ENCODE measurements at regions not wholly inside any gene's neighbourhood (a gene's known extent, or its start where the extent isn't known, plus 50 kb on each side); places are given as distances from the start of the nearest gene placed in this dataset.

DNA sequence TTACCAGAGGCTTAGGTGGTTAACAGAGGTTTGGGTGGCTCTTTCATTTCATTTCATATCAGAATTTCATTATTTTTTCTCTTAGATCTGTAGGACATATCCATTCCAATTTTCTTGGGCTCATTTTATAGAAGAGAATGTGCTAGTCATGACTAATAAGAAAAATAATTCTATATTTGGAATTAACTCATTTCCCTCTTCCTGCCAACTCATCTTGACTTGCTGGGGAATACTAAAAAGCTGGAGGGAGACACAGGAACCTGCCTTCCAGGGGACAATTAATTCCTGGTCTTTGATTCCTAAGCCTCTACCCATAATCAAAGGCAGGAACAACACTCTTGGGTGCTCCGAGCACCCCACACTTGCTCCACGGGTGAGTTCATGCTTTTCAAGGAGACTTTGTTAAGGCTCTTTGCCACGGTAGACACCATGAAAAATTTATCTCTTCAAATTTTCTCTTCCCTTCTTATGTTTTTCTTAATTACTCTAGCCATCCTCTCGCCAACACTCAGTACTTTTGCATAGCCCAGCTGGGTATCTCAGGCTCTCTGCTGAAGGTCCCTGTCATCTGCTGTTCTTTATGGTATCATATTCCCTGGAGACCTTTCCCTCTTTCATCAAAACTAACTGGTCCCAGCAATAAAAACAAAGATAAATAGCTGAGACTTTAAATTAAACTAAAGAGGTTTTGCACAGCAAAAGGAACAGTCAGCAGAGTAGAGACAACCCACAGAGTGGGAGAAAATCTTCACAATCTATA, 273.9 kb downstream of the NPR3 start:
- no peak for DNase-seq (ENCODE audit: low spot score)
- Mint-ChIP-seq H3K36me3 (ENCODE audit: low read depth) (no peaks in the 10 kb centered on the region), H3K4me1 (ENCODE audit: low read depth) (no peaks in the 10 kb centered on the region)

DNA sequence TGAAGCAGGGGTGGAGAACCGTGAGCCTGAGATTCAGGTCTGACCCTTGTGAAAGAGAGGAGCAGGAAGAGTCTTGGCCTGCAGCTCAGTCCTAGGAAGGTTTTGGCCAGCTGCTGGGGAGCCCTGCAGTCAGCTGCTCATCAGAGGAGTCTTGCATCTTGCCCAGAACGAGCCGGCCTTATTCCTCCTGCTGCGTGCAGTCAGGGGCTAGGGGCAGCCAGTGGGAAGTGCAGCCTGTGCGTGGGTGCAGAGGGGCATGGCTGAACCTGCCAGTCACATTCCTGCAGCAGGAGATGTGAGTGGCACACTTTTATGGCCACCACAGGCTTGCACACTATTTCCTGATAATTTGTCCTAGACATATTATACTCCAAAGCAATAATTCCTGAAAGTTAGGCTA, 278.7 kb downstream of the NPR3 start:
- H3K36me3 Mint-ChIP-seq (ENCODE audit: low read depth) = no peaks in the 10 kb centered on the region
- H3K9me3 Mint-ChIP-seq = peaks cover 15% of the 10 kb centered on the region
- H3K27ac Mint-ChIP-seq = no peak overlapping the region
- DNase-seq (ENCODE audit: low spot score) = no peak
- no peaks in the 10 kb centered on the region for H3K27me3 Mint-ChIP-seq (ENCODE audit: low read depth)
- H3K4me3 Mint-ChIP-seq = no peak overlapping the region
- H3K4me1 Mint-ChIP-seq (ENCODE audit: low read depth) = no peaks in the 10 kb centered on the region

More for the DNA sequence above, 273.9 kb downstream of the NPR3 start:
- Mint-ChIP-seq H3K4me3 (no peak overlapping the region), H3K9me3 (peaks cover 20% of the 10 kb centered on the region), H3K27me3 (ENCODE audit: low read depth) (no peaks in the 10 kb centered on the region), H3K27ac (no peak overlapping the region)

DNA sequence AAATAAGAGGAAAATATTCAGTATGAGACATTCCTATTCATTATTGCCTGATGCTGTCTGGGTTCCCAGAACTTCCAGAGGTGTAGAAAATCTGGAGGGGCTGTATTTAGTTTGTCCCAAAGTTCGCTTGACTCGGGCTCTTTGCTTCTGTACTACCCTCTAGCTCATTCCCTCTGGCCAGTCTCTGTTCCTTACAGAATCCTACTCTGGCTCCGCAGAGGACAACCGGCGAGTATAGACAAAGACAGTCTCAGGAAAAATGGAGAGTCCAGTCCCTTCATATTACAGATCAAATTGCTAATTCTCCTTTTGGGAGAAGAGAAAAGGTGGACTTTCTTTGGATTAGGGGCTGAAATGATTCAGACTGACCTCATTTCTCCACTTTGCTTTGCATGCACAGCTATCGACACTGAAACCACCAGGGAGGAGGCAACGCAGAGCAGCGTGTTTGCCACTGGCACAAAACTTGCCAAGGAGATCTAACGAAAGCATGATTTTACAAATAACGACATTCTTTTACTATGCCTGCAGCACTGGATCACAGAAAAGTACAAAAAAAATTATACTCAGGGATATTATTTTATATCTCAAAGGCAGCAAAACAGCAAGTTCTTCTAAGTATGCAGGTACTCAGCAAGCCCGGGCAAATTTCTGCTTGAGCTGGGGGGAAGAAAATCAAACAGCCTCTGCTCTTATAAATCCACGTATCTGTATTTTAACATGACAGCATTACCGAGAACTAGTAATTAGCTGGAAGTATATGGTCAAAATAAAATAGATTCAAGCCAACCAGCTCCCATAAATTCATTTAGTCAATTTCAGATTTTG, 279.7 kb downstream of the NPR3 start:
- no peak for DNase-seq (ENCODE audit: low spot score)
- Mint-ChIP-seq H3K4me3 (no peak overlapping the region), H3K9me3 (peaks cover 6% of the 10 kb centered on the region), H3K4me1 (ENCODE audit: low read depth) (no peaks in the 10 kb centered on the region), H3K36me3 (ENCODE audit: low read depth) (no peaks in the 10 kb centered on the region), H3K27me3 (ENCODE audit: low read depth) (no peaks in the 10 kb centered on the region), H3K27ac (no peak overlapping the region)

DNA sequence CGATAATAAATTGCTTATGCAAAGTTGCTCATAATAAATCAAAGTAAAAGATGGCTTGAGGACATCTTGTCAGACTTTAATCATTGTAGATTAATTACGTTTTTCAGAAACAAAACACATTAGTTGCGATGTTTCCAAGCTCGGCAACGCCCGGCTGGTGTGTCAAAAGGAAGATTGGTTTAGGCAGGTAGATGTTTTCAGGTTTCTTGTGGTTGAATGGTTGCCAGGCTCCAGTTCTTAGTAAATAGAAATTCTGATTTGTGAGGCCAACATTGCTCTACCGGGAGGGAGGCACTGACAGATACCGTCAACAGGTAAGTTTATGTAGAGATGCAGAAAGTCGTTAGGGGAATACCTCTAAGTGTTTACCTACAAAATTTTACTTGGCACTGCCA, 280.3 kb downstream of the NPR3 start:
- no peaks in the 10 kb centered on the region for H3K36me3 Mint-ChIP-seq (ENCODE audit: low read depth)
- H3K9me3 Mint-ChIP-seq = no peaks in the 10 kb centered on the region
- no peak overlapping the region for H3K4me3 Mint-ChIP-seq
- no peak overlapping the region for H3K27ac Mint-ChIP-seq
- DNase-seq (ENCODE audit: low spot score) = no peak
- no peaks in the 10 kb centered on the region for H3K27me3 Mint-ChIP-seq (ENCODE audit: low read depth)
- no peaks in the 10 kb centered on the region for H3K4me1 Mint-ChIP-seq (ENCODE audit: low read depth)

DNA sequence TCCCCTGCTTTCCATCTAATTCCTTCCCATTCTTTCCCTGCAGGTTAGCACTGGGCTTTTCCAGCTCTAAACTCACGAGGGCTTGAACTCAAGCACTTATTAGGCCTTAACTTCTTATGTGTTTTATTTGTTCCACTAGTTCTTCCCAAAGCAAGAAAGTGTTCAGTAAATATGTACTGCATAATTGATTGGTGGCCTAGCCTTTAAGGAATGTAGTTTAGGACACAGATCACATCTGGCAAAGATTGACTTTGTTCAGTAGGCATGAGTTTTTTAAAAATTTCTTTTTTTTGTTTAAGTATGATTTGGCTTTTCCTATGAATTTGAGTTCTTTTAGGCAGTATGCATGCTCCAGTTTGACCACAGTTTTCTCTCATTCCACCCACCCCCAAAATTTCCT, 285.2 kb downstream of the NPR3 start:
- no peaks in the 10 kb centered on the region for H3K9me3 Mint-ChIP-seq
- H3K4me3 Mint-ChIP-seq = no peak overlapping the region
- H3K27ac Mint-ChIP-seq = no peak overlapping the region
- H3K4me1 Mint-ChIP-seq (ENCODE audit: low read depth) = no peaks in the 10 kb centered on the region
- H3K36me3 Mint-ChIP-seq (ENCODE audit: low read depth) = no peaks in the 10 kb centered on the region
- no peak for DNase-seq (ENCODE audit: low spot score)
- no peaks in the 10 kb centered on the region for H3K27me3 Mint-ChIP-seq (ENCODE audit: low read depth)

DNA sequence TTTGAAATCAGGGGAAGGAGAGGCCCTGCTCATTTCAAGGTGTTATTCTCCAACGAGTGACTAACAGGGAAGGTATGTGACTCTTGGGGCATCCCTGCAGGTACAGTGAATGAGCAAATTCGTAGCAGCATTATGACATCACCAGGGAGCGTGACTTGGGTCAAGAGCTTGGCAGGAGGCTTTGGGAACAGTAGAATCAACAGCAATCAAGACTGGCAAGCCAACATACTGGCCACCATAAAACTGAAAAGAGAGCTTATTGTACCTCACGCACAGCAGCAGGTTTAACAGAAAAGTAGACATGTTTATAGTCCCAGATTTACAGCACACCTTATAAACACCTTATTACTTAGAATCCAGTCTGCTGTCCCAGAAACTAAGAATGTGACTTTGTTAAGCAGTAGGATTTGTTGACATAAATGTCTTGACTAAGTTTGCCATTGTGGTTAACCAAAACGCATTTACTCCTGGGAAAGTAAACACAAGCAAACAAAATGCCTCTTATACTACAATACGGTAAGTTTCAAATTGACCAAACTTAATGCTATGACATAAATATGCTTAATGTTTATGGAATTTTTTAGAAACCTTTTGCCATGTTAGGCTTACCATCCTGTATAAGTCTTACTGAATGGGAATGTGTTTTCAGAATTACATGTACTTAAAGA, 297.8 kb downstream of the NPR3 start:
- no peak overlapping the region for H3K4me3 Mint-ChIP-seq
- H3K36me3 Mint-ChIP-seq (ENCODE audit: low read depth) = no peaks in the 10 kb centered on the region
- peaks cover 2% of the 10 kb centered on the region for H3K9me3 Mint-ChIP-seq

DNA sequence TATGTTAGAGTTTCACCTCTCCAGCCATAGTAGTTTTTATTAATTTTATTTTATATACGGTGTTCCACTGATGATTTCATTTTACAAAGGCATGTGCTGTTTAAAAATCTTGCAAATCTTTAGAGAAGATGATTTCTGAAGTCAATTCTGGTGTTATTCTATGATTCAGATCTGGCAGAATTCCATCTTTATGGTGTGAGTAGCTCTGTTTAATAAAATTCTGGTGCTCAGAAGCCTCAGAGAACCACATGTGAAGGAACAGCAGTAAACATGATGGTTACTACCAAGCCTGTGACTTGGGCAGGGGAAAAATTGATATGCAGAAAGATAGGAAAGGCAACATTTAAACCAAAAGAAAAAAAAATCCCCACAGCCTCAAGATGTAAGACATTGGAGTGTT, 299.7 kb downstream of the NPR3 start:
- no peaks in the 10 kb centered on the region for H3K27me3 Mint-ChIP-seq (ENCODE audit: low read depth)
- H3K9me3 Mint-ChIP-seq = peaks cover 19% of the 10 kb centered on the region
- H3K4me1 Mint-ChIP-seq (ENCODE audit: low read depth) = no peaks in the 10 kb centered on the region
- no peak overlapping the region for H3K27ac Mint-ChIP-seq
- H3K36me3 Mint-ChIP-seq (ENCODE audit: low read depth) = no peaks in the 10 kb centered on the region
- no peak for DNase-seq (ENCODE audit: low spot score)
- H3K4me3 Mint-ChIP-seq = no peak overlapping the region

More for the DNA sequence above, 297.8 kb downstream of the NPR3 start:
- H3K4me1 Mint-ChIP-seq (ENCODE audit: low read depth) = no peaks in the 10 kb centered on the region
- H3K27me3 Mint-ChIP-seq (ENCODE audit: low read depth) = no peaks in the 10 kb centered on the region
- no peak for DNase-seq (ENCODE audit: low spot score)
- H3K27ac Mint-ChIP-seq = no peak overlapping the region

DNA sequence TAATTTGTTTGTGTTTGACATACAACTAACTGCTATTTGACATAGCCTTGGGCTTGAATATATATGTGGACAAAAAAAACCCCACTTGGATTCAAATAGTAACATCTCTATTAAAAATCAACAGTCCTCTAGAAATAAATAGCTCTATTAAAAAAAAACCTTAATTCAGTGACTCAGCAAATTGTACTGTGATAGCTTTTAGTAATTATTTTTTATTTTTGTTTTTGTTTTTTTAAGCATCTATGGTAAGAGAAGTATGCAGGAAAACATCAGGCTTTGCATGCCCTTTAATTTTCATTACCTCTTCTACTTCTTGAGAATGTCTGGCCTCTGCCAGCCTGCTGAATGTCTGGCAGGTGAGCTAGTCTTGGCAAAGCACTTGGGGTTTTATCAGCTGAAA, 300.7 kb downstream of the NPR3 start:
- H3K9me3 Mint-ChIP-seq = peaks cover 25% of the 10 kb centered on the region
- no peak for DNase-seq (ENCODE audit: low spot score)
- H3K36me3 Mint-ChIP-seq (ENCODE audit: low read depth) = no peaks in the 10 kb centered on the region
- H3K27ac Mint-ChIP-seq = no peak overlapping the region
- H3K27me3 Mint-ChIP-seq (ENCODE audit: low read depth) = no peaks in the 10 kb centered on the region
- H3K4me1 Mint-ChIP-seq (ENCODE audit: low read depth) = no peaks in the 10 kb centered on the region
- H3K4me3 Mint-ChIP-seq = no peak overlapping the region

DNA sequence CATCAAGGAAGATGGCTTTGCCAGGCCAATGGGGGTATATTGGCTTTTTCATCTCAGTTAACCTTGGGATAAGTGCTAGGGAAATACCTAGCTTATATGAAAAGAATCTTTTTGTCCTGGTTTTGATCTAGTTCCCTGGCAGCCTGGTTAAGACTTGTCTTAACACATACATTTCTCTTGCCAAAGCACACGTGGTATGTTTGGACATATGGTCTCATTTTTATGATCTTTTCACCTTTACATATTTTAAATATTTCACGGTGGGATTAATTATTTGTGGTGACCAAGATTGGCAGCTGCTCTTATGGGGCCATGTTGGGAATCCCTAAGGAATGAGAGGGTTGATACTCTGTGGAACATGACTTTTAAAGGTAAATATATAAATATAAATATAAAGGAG, 312.5 kb downstream of the NPR3 start:
- Mint-ChIP-seq H3K27ac (no peak overlapping the region), H3K9me3 (peaks cover 11% of the 10 kb centered on the region), H3K4me1 (ENCODE audit: low read depth) (no peaks in the 10 kb centered on the region), H3K4me3 (no peak overlapping the region), H3K36me3 (ENCODE audit: low read depth) (no peaks in the 10 kb centered on the region), H3K27me3 (ENCODE audit: low read depth) (no peaks in the 10 kb centered on the region)
- DNase-seq (ENCODE audit: low spot score) = no peak

DNA sequence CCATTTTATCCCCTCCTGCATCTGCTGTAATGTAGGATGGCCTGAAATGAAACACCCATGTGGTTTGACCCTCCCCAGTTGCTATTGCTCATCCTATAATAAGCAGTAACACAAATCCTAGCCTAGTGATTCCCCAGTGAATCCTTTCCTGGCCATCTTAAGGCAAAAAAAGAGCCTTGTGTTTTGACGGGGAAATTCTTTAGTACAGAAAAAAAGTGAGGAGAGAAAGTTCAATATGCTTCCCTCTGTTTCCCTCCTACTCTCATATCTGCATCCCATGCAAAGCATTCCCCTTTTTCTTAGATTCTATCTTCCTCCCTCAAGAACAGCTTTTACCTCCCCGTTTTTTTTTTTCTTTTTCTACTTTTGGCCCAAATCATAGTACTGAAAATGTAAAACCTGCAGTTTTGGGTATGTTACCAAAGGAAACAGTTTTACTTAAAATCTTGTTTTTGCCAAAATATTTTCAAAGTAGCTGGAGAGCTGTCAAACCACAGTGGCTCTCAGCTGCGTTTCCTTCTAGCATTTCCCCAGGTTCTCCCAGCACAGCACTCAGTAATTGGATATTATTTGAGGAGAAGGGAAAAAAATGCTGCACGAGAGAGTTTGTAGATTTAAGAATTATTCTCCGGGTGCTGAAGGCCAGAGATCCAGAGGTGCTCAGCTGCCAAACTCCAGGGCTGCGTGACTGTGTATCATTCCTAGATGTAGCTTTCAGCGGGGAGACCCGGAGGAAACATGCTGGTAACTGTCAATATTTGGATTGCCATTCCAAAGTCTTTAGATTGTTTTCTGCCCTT, 321.4 kb downstream of the NPR3 start:
- H3K27ac Mint-ChIP-seq = no peak overlapping the region
- no peak for DNase-seq (ENCODE audit: low spot score)
- no peak overlapping the region for H3K4me3 Mint-ChIP-seq
- no peaks in the 10 kb centered on the region for H3K36me3 Mint-ChIP-seq (ENCODE audit: low read depth)
- H3K27me3 Mint-ChIP-seq (ENCODE audit: low read depth) = no peaks in the 10 kb centered on the region
- H3K9me3 Mint-ChIP-seq = peaks cover 8% of the 10 kb centered on the region
- no peaks in the 10 kb centered on the region for H3K4me1 Mint-ChIP-seq (ENCODE audit: low read depth)

DNA sequence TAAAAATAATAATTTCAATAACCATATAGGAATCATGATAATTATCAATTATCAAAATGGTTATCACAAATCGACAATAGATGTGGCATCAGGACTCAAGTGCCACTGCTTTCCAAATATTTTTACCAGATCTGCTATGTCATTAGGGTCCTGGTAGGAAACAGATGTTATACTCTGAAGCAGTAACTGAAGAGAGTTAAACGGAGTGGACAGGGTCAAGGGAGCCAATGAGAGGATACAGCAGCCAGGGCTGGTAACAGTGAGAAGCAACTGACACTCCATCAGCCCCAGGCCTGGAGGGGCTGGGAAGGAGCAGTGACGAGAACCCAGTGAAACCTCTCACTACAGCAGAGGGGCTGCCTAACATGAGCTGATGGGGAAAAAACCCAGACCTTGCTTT, 322.4 kb downstream of the NPR3 start:
- Mint-ChIP-seq H3K4me1 (ENCODE audit: low read depth) (no peaks in the 10 kb centered on the region), H3K27me3 (ENCODE audit: low read depth) (no peaks in the 10 kb centered on the region), H3K4me3 (no peak overlapping the region), H3K27ac (no peak overlapping the region), H3K9me3 (peaks cover 6% of the 10 kb centered on the region), H3K36me3 (ENCODE audit: low read depth) (no peaks in the 10 kb centered on the region)
- DNase-seq (ENCODE audit: low spot score) = no peak

DNA sequence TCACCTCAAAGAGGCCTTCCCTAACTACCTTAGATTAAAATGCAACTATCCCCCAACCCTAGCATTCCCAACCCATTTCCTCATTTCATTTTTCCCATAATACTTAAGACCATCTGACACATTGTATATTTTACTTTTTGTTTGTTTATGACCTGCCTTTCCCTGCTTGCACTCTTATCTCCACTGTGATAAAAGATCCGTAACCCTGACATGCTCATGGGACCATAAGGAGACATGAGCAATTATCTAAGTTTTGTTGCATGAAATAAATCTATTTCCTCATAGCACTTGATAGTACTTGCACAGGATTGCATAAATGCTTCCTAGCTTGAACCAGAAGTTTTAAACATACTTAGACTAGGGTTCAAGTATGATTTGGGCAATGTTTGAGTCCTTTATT, 323.7 kb downstream of the NPR3 start:
- no peak for DNase-seq (ENCODE audit: low spot score)
- peaks cover 2% of the 10 kb centered on the region for H3K9me3 Mint-ChIP-seq
- H3K36me3 Mint-ChIP-seq (ENCODE audit: low read depth) = no peaks in the 10 kb centered on the region
- no peaks in the 10 kb centered on the region for H3K27me3 Mint-ChIP-seq (ENCODE audit: low read depth)
- H3K27ac Mint-ChIP-seq = no peak overlapping the region
- H3K4me3 Mint-ChIP-seq = no peak overlapping the region
- H3K4me1 Mint-ChIP-seq (ENCODE audit: low read depth) = no peaks in the 10 kb centered on the region

DNA sequence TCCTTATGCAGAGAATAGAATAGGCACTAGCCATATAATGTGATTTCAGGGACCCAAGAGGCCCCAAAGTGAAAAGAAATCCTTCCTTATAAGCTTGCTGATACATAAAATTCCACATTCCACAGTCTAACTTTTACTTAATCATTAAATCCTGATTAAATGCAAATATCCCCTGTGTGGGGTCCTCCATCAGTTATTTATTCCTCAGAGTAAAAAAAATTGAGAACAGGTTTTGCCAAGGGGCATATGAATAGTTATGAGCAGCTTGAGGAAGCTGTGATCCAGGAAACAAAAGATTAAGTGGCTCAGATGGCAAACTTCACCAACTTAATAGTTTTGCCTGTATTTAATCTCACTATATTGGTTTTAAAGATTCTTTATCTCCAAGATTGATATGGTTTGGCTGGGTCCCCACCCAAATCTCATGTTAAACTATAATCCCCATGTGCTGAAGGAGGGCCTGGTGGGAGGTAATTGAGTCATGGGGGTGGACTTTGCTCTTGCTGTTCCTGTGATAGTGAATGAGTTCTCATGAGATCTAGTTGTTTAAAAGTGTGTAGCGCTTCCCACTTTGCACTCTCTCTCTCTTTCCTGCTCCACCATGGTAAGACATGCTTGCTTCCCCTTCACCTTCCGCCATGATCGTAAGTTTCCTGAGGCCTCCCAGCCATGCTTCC, 324.9 kb downstream of the NPR3 start:
- no peaks in the 10 kb centered on the region for H3K27me3 Mint-ChIP-seq (ENCODE audit: low read depth)
- H3K4me3 Mint-ChIP-seq = no peak overlapping the region
- no peaks in the 10 kb centered on the region for H3K36me3 Mint-ChIP-seq (ENCODE audit: low read depth)
- no peaks in the 10 kb centered on the region for H3K4me1 Mint-ChIP-seq (ENCODE audit: low read depth)
- H3K27ac Mint-ChIP-seq = no peak overlapping the region
- H3K9me3 Mint-ChIP-seq = no peaks in the 10 kb centered on the region
- no peak for DNase-seq (ENCODE audit: low spot score)
